Astrocyte of the cerebellum (primary cell): ENCODE measurements at regions not wholly inside any gene's neighbourhood (a gene's known extent, or its start where the extent isn't known, plus 50 kb on each side); places are given as distances from the start of the nearest gene placed in this dataset.

Experiments used
- DNase-seq: peaks from one replicate; pipeline ENCODE4 v3.0.0-alpha.2; 2011; ENCODE audit warnings: low read depth
- H3K4me3 ChIP-seq: 2 replicates; pipeline ENCODE4 v1.5.1; 2011; ENCODE audit warnings: mild to moderate bottlenecking, low read depth, low read length, moderate library complexity
- CTCF ChIP-seq: IDR thresholded peaks from 2 replicates; pipeline ENCODE4 v1.5.1; 2012; ENCODE audit warnings: low read length, low read depth, moderate library complexity, mild to moderate bottlenecking; ENCODE audit errors: missing control alignments
- in situ Hi-C: cut with HindIII; loops from 2 replicates; pipeline ENCODE4 v1.10.0; 2017; ENCODE audit warnings: low sequenced_read_pairs

GRCh38 chr5:6806668-6807067 is 93.4 kb downstream of the TENT4A start:
- in situ Hi-C loops, result no loop called here
- no peak for TF ChIP-seq CTCF
- no peak overlapping the region for H3K4me3 ChIP-seq

DNA sequence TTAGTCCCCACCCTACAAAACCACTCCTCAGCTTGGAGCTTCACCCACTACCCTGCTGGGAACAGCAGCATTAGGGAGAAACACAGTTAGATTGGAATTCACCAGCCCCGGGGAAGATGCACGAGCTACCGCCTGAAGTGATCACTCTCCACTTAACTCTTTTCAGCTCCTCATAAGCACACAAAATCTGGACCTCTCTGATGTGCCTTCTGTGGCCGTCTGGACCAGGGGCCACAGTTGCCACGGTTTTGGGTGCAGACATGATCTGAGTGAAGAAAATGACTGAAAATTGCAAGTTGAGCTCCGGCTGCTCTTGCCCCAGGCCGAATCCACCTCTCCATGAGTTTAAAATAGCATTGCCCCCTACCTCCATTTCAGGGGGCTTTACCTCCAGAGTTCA is 95.2 kb downstream of the TENT4A start:
- no peak for TF ChIP-seq CTCF
- no peak for DNase-seq
- in situ Hi-C loops, result no loop called here

More at GRCh38 chr5:6806668-6807067, 93.4 kb downstream of the TENT4A start:
- no peak for DNase-seq

DNA sequence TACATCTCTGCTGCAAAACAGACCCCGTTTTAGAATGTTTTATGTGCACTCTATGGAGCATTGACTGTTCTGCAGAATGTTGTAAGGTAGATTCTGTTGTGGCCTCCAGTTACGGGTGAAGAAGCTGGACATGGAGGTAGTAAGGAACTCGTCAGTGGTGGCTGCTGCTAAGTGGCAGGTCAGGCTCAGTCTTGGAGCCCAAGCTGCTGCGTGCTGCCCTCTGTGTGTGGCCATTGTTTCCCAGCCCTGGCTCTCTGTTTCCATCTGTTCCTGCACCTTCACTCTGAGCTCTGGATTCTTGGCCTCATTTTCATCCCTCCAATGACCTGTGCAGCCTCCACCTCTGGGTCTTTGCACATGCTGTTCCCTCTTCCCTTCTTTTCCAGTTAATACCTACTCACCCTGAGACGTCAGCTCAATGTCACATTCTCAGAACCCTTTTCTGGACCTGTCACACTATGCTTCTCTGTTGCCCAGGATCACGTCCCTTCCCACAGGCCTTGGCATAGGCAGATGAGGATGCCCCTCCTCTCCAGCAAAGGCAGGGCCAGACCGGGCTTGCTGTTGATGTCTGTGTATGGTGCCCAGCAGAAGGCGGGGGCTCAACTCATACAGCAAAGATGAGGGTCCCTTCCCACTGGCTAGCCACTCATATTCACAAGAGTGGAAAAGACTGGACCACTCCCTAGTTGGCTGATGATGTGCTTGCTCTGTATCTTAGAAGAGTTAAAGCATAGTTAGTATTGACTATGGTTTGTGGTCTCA is 97.6 kb downstream of the TENT4A start:
- no peak for TF ChIP-seq CTCF
- in situ Hi-C loops, result no loop called here
- no peak overlapping the region for H3K4me3 ChIP-seq
- DNase-seq, result no peak

More for the DNA sequence above, 95.2 kb downstream of the TENT4A start:
- H3K4me3 ChIP-seq, result no peak overlapping the region

GRCh38 chr5:6812091-6812490 is 98.9 kb downstream of the TENT4A start:
- in situ Hi-C loops, result no loop called here
- no peak for TF ChIP-seq CTCF
- H3K4me3 ChIP-seq, result no peak overlapping the region
- DNase-seq, result no peak

DNA sequence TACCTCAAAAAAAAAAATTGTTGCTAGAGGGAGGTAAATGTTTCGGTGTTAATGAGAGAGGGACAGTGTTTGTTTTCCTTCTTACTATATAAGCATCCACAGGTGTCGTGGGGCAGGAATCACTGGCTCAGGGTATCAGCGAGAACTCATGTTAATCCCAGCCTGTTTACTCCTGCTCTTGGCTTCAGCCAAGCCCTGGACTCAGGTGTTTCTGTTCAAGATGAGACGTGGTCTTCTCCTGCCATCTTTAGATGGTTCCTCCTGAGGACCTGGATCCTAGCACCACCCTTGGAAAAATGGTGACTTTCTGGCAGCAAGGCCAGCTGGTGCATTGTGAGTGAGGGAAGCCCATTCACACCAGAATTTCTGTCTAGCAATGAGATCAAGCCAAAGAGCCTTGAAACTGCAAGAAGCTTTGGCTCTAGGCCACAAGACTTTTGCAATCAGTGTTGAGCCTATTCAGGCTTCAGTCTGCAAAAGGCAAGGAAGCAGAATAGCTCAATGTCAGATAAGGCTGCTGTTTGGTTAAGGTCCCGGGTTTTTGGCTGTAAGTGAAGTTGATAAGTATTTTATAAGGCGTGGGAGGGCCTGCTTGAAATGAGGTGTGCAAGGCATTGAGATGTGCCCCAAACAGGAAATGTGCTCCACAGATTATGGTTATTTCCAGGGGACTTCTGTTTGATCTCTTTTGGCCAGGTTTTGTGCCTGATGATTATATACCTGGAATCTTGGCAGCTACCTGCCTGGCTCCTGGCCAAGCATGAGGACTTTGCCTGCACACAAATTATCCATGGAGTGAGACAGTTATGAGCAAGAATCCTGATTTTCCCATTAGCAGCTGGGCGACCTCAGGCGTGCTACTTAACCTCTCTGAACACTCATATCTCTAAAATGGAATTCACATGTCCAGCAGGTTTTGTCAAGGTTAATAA is 99.8 kb downstream of the TENT4A start:
- in situ Hi-C loops, result no loop called here
- H3K4me3 ChIP-seq, result no peak overlapping the region
- no peak for DNase-seq
- TF ChIP-seq CTCF, result no peak

DNA sequence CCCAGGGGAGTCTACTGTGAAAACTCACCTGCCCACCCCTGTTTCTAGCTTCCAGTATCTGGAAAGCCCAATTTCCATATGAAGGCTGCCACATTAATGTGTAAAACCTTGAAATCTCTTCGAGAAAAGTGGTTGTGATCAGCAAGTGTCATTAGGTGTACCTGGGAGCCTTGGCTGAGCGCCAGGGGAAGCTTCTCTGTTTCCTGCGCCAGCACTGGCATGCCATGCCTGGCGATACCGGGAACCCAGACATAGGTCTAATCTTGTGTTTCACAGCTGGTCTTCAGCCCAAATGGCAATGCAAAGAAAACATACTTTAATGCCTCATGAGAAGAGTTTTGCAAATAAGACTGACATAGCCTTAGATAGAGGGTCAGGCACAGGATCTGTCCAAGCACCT is 101.6 kb downstream of the TENT4A start:
- no peak overlapping the region for H3K4me3 ChIP-seq
- in situ Hi-C loops, result no loop called here
- no peak for DNase-seq
- TF ChIP-seq CTCF, result no peak
